A673 (cell line): ENCODE measurements at regions not wholly inside any gene's neighbourhood (a gene's known extent, or its start where the extent isn't known, plus 50 kb on each side); places are given as distances from the start of the nearest gene placed in this dataset.

Source experiments
- BruUV-seq: library from RNA; stranded (reverse); fragments of 400-500 nt; replicated peaks from 2 replicates; lab custom pipeline; 2021; lab: Mats Ljungman, UMichigan
- CTCF ChIA-PET: fragments of 300-600 bp; sonication (Branson Sonifier 250); formaldehyde crosslinking; loops from one replicate; lab custom pipeline; 2022; ENCODE audit warnings: antibody characterized with exemption; lab: Charles Lee
- POLR2A ChIA-PET: fragments of 300-600 bp; sonication (Branson Sonifier 250); formaldehyde crosslinking; loops from one replicate; lab custom pipeline; 2022; ENCODE audit warnings: antibody characterized with exemption; ENCODE audit not compliant: low non-redundant PET; lab: Charles Lee
- DNase-seq: peaks from one replicate; pipeline ENCODE4 v3.0.0-alpha.2; 2015; ENCODE audit warnings: low spot score
- H3K27ac ChIP-seq: fragments of 200-600 bp; sonication (generic); 2 replicates; pipeline ENCODE4 v1.5.1; 2016; ENCODE audit warnings: mixed run types, low read depth, mild to moderate bottlenecking, mixed read lengths, antibody characterized with exemption, low read length; ENCODE audit not compliant: poor library complexity, severe bottlenecking
- H3K27me3 ChIP-seq: fragments of 200-600 bp; sonication (generic); replicated peaks from 2 replicates; pipeline ENCODE4 v1.6.1; 2017; ENCODE audit warnings: mixed run types, low read depth, mild to moderate bottlenecking, mixed read lengths, antibody characterized with exemption, low read length; ENCODE audit not compliant: insufficient read depth, poor library complexity
- H3K36me3 ChIP-seq: fragments of 200-600 bp; sonication (generic); 2 replicates; pipeline ENCODE4 v1.6.1; 2016; ENCODE audit warnings: mixed run types, mild to moderate bottlenecking, mixed read lengths, antibody characterized with exemption, low read length; ENCODE audit not compliant: insufficient read depth, poor library complexity, severe bottlenecking
- H3K4me1 ChIP-seq: fragments of 200-600 bp; sonication (generic); 2 replicates; pipeline ENCODE4 v1.6.1; 2017; ENCODE audit warnings: mixed run types, mild to moderate bottlenecking, mixed read lengths, antibody characterized with exemption, low read length; ENCODE audit not compliant: insufficient read depth, poor library complexity, severe bottlenecking
- H3K4me3 ChIP-seq: fragments of 200-600 bp; sonication (generic); 2 replicates; pipeline ENCODE4 v1.5.1; 2016; ENCODE audit warnings: low read depth, mixed run types, mild to moderate bottlenecking, mixed read lengths, low read length; ENCODE audit not compliant: poor library complexity, severe bottlenecking
- H3K9me3 ChIP-seq: fragments of 200-600 bp; sonication (generic); 2 replicates; pipeline ENCODE4 v1.6.1; 2016; ENCODE audit warnings: mixed run types, low read depth, mild to moderate bottlenecking, mixed read lengths, antibody characterized with exemption, low read length; ENCODE audit not compliant: poor library complexity, severe bottlenecking
- EZH2 ChIP-seq: fragments of 200-600 bp; sonication (generic); IDR thresholded peaks from 2 replicates; pipeline ENCODE4 v1.6.1; 2017; ENCODE audit warnings: borderline replicate concordance, low read depth, mild to moderate bottlenecking, mixed read lengths, antibody characterized with exemption, low read length; ENCODE audit not compliant: poor library complexity, severe bottlenecking
- intact Hi-C: fragments of 100-400 bp; cut with micrococcal nuclease; formaldehyde crosslinking; loops from one replicate; pipeline ENCODE4 v1.10.0; 2022; ENCODE audit not compliant: unreplicated experiment
- TF ChIP-seq, protein P1 (sequence below): fragments of 300-800, 200-600 bp; sonication (generic); conservative IDR thresholded peaks from 2 replicates; pipeline ENCODE4 v1.5.1; 2017; ENCODE audit warnings: low read depth, mild to moderate bottlenecking, antibody characterized with exemption, low read length, moderate library complexity, mixed read lengths

DNA sequence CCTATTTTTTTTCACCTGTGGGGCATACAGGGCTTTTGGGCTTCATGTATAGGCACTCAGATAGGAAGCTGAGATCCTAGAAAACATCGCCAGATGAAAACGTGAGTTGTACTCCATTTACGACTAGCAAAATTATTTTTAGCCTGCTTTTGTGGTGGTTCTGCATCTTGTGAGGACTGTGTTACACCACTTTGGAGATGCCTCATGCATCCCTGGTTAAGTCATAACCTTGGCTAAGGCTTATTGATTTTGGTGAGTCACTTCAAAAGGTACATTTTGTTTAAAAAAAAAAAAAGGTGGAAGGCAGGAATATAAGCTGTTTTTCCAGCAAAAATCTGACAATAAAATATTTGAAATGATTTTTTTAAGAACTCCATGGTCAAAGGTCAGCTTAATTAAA, 101.8 kb upstream of the OLFM3 start:
- H3K36me3 ChIP-seq = no peaks in the 10 kb centered on the region
- no peaks in the 10 kb centered on the region for H3K9me3 ChIP-seq
- intact Hi-C loops = no loop called here
- DNase-seq = no peak
- no TSS peak for BruUV-seq
- POLR2A ChIA-PET = no interaction called here
- CTCF ChIA-PET = no interaction called here
- peaks cover 15% of the 10 kb centered on the region for H3K4me1 ChIP-seq
- TF ChIP-seq, protein P1, sequence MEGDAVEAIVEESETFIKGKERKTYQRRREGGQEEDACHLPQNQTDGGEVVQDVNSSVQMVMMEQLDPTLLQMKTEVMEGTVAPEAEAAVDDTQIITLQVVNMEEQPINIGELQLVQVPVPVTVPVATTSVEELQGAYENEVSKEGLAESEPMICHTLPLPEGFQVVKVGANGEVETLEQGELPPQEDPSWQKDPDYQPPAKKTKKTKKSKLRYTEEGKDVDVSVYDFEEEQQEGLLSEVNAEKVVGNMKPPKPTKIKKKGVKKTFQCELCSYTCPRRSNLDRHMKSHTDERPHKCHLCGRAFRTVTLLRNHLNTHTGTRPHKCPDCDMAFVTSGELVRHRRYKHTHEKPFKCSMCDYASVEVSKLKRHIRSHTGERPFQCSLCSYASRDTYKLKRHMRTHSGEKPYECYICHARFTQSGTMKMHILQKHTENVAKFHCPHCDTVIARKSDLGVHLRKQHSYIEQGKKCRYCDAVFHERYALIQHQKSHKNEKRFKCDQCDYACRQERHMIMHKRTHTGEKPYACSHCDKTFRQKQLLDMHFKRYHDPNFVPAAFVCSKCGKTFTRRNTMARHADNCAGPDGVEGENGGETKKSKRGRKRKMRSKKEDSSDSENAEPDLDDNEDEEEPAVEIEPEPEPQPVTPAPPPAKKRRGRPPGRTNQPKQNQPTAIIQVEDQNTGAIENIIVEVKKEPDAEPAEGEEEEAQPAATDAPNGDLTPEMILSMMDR = no peak
- TF ChIP-seq EZH2 = no peak
- no peak overlapping the region for H3K4me3 ChIP-seq
- H3K27me3 ChIP-seq = no peaks in the 10 kb centered on the region
- H3K27ac ChIP-seq = no peak overlapping the region

DNA sequence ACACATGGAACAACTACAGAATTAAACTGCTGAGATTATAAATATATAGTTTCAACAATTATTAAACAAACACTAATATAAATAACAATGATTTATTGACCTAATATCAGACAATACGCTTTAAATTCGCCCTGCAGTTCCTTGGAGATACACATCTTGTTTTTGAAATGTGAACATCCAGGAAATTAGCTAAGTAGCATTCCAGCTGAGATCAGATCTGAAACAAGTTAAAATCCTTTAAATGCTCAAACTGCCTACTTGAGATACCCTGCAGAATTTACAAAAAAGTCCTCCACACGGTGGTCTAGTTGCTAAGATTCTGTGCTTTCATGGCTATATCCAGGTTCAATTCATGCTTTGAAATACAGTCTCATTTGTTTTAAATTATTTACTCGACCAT, 101.4 kb upstream of the OLFM3 start:
- ChIA-PET POLR2A (no interaction called here), CTCF (no interaction called here)
- H3K4me1 ChIP-seq = peaks cover 15% of the 10 kb centered on the region
- H3K36me3 ChIP-seq = no peaks in the 10 kb centered on the region
- no peak for TF ChIP-seq EZH2
- TF ChIP-seq, protein P1 = no peak
- peak overlapping the region; percentile 9 for H3K27ac ChIP-seq
- H3K9me3 ChIP-seq = no peaks in the 10 kb centered on the region
- BruUV-seq = no TSS peak
- peak; percentile 73 for DNase-seq
- H3K27me3 ChIP-seq = no peaks in the 10 kb centered on the region
- intact Hi-C loops = no loop called here
- no peak overlapping the region for H3K4me3 ChIP-seq

DNA sequence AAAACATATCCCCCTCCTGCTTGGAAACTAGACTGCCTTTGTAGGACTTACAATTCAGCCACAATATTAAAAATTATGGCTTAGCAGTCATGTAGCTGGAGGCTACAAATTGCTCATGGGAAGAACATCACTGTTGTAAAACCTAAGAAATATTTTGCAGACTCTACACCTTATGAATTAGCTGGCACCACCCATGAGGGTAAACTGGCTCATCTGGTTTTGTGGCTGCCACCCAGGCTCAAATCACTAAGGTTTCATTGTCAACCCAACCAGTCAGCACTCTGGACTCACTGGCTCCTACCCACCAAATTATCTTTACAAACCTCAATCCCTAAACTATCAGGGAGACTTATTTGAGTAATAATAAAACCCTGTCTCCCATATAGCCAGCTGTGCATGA, 100.7 kb upstream of the OLFM3 start:
- no TSS peak for BruUV-seq

More for the DNA sequence above, 100.7 kb upstream of the OLFM3 start:
- DNase-seq = no peak
- H3K4me1 ChIP-seq = peaks cover 15% of the 10 kb centered on the region
- POLR2A ChIA-PET = no interaction called here
- H3K36me3 ChIP-seq = no peaks in the 10 kb centered on the region
- CTCF ChIA-PET = no interaction called here
- peak overlapping the region; percentile 9 for H3K27ac ChIP-seq
- no peaks in the 10 kb centered on the region for H3K9me3 ChIP-seq
- TF ChIP-seq, protein P1 = no peak
- TF ChIP-seq EZH2 = no peak
- H3K27me3 ChIP-seq = no peaks in the 10 kb centered on the region
- intact Hi-C loops = no loop called here
- H3K4me3 ChIP-seq = no peak overlapping the region
